ENCODE measurements at regions not wholly inside any gene's neighbourhood (a gene's known extent, or its start where the extent isn't known, plus 50 kb on each side); places are given as distances from the start of the nearest gene placed in this dataset.

GRCh38 chr6:21715180-21715579, 121.6 kb downstream of the SOX4 start:
- ATAC-seq, result no peak

GRCh38 chr6:21722510-21722909, 129.0 kb downstream of the SOX4 start:
- TF ChIP-seq ESRRG (CRISPR knock-in tag; IDR thresholded peaks at IDR 0.05) (no peak), SNAI2 (CRISPR knock-in tag; IDR thresholded peaks at IDR 0.05) (no peak), ZNF70 (CRISPR knock-in tag; IDR thresholded peaks at IDR 0.05) (no peak)
- TF ChIP-seq, protein P1, sequence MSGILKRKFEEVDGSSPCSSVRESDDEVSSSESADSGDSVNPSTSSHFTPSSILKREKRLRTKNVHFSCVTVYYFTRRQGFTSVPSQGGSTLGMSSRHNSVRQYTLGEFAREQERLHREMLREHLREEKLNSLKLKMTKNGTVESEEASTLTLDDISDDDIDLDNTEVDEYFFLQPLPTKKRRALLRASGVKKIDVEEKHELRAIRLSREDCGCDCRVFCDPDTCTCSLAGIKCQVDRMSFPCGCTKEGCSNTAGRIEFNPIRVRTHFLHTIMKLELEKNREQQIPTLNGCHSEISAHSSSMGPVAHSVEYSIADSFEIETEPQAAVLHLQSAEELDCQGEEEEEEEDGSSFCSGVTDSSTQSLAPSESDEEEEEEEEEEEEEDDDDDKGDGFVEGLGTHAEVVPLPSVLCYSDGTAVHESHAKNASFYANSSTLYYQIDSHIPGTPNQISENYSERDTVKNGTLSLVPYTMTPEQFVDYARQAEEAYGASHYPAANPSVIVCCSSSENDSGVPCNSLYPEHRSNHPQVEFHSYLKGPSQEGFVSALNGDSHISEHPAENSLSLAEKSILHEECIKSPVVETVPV (CRISPR knock-in tag; IDR thresholded peaks at IDR 0.05), result no peak
- ATAC-seq, result no peak

More at GRCh38 chr6:21715180-21715579, 121.6 kb downstream of the SOX4 start:
- no peak for TF ChIP-seq ZC3H10 (CRISPR knock-in tag; IDR thresholded peaks at IDR 0.05)
- no peak for TF ChIP-seq ESRRG (CRISPR knock-in tag; IDR thresholded peaks at IDR 0.05)
- no peak for TF ChIP-seq GLIS3 (CRISPR knock-in tag; IDR thresholded peaks at IDR 0.05)
- TF ChIP-seq, protein P2, sequence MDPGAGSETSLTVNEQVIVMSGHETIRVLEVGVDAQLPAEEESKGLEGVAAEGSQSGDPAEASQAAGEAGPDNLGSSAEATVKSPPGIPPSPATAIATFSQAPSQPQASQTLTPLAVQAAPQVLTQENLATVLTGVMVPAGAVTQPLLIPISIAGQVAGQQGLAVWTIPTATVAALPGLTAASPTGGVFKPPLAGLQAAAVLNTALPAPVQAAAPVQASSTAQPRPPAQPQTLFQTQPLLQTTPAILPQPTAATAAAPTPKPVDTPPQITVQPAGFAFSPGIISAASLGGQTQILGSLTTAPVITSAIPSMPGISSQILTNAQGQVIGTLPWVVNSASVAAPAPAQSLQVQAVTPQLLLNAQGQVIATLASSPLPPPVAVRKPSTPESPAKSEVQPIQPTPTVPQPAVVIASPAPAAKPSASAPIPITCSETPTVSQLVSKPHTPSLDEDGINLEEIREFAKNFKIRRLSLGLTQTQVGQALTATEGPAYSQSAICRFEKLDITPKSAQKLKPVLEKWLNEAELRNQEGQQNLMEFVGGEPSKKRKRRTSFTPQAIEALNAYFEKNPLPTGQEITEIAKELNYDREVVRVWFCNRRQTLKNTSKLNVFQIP (CRISPR knock-in tag; IDR thresholded peaks at IDR 0.05; ENCODE audit: borderline replicate concordance, low read depth), result no peak
- TF ChIP-seq ZNF8 (CRISPR knock-in tag; IDR thresholded peaks at IDR 0.05), result no peak
- no peak for TF ChIP-seq ZNF565 (CRISPR knock-in tag; conservative IDR thresholded peaks at IDR 0.05; ENCODE audit: low read depth)
- TF ChIP-seq SNAI2 (CRISPR knock-in tag; IDR thresholded peaks at IDR 0.05), result no peak
- TF ChIP-seq TSHZ2 (CRISPR knock-in tag; IDR thresholded peaks at IDR 0.05), result no peak
- TF ChIP-seq ZFP3 (CRISPR knock-in tag; IDR thresholded peaks at IDR 0.05), result no peak

- no peak for ATAC-seq
- TF ChIP-seq OSR1 (CRISPR knock-in tag; IDR thresholded peaks at IDR 0.05) (no peak), ISL1 (CRISPR knock-in tag; IDR thresholded peaks at IDR 0.05) (0 out of 2 replicates have a peak, but pooled peaks have one; percentile 17)
Observed at GRCh38 chr6:21726676-21727075, 133.1 kb downstream of the SOX4 start.

DNA sequence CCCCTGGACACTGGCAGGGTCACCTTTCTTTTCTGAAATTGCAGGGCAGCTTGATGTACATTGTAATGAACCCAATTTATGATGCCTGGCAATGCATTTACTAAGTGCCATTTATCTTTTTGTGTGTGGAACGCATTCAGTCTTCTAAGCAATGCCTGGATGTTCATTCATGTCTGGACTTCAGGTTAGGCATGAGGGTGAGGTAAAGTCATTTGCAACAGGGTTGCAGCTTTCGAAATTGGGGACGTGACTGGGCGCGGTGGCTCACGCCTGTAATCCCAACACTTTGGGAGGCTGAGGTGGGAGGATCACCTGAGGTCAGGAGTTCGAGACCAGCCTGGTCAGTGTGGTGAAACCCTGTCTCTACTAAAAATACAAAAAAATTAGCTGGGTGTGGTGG, 134.6 kb downstream of the SOX4 start:
- TF ChIP-seq TOX (CRISPR knock-in tag; IDR thresholded peaks at IDR 0.05; ENCODE audit: borderline replicate concordance) (no peak), SNAI2 (CRISPR knock-in tag; IDR thresholded peaks at IDR 0.05) (no peak), ARNTL (CRISPR knock-in tag; IDR thresholded peaks at IDR 0.05; ENCODE audit: borderline replicate concordance, low read depth) (no peak), ISL1 (CRISPR knock-in tag; IDR thresholded peaks at IDR 0.05) (no peak), BACH2 (CRISPR knock-in tag; IDR thresholded peaks at IDR 0.05; ENCODE audit: borderline replicate concordance) (no peak), ESRRG (CRISPR knock-in tag; IDR thresholded peaks at IDR 0.05) (no peak), TCF4 (CRISPR knock-in tag; IDR thresholded peaks at IDR 0.05; ENCODE audit: borderline replicate concordance) (no peak), RARB (CRISPR knock-in tag; IDR thresholded peaks at IDR 0.05) (no peak), ZC3H10 (CRISPR knock-in tag; IDR thresholded peaks at IDR 0.05) (no peak), ZFP3 (CRISPR knock-in tag; IDR thresholded peaks at IDR 0.05) (no peak), ZNF70 (CRISPR knock-in tag; IDR thresholded peaks at IDR 0.05) (no peak), CSDC2 (CRISPR knock-in tag; IDR thresholded peaks at IDR 0.05) (no peak), PPARA (CRISPR knock-in tag; IDR thresholded peaks at IDR 0.05; ENCODE audit: borderline replicate concordance) (no peak), OSR1 (CRISPR knock-in tag; IDR thresholded peaks at IDR 0.05) (no peak)
- TF ChIP-seq, protein P2 (CRISPR knock-in tag; IDR thresholded peaks at IDR 0.05; ENCODE audit: borderline replicate concordance, low read depth), result no peak
- TF ChIP-seq, protein P3, sequence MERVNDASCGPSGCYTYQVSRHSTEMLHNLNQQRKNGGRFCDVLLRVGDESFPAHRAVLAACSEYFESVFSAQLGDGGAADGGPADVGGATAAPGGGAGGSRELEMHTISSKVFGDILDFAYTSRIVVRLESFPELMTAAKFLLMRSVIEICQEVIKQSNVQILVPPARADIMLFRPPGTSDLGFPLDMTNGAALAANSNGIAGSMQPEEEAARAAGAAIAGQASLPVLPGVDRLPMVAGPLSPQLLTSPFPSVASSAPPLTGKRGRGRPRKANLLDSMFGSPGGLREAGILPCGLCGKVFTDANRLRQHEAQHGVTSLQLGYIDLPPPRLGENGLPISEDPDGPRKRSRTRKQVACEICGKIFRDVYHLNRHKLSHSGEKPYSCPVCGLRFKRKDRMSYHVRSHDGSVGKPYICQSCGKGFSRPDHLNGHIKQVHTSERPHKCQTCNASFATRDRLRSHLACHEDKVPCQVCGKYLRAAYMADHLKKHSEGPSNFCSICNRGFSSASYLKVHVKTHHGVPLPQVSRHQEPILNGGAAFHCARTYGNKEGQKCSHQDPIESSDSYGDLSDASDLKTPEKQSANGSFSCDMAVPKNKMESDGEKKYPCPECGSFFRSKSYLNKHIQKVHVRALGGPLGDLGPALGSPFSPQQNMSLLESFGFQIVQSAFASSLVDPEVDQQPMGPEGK (CRISPR knock-in tag; IDR thresholded peaks at IDR 0.05; ENCODE audit: borderline replicate concordance), result no peak
- TF ChIP-seq, protein P1 (CRISPR knock-in tag; IDR thresholded peaks at IDR 0.05), result no peak
- ATAC-seq, result no peak
